Peyer's patch (tissue), 4 donors: ENCODE measurements at regions not wholly inside any gene's neighbourhood (a gene's known extent, or its start where the extent isn't known, plus 50 kb on each side); places are given as distances from the start of the nearest gene placed in this dataset.

Experiments used
- DNase-seq, 3 donors: peaks; one replicate each; pipeline ENCODE4 v3.0.0-alpha.2; 2017 to 2019
- H3K27ac ChIP-seq, 4 donors: fragments of 200-600 bp; sonication (generic); one replicate each; pipeline ENCODE4 v1.5.1; 2016 to 2019
- H3K27me3 ChIP-seq, 2 donors: fragments of 200-600 bp; sonication (generic); one replicate each; pipeline ENCODE4 v1.5.1; 2019
- H3K36me3 ChIP-seq, 3 donors: fragments of 200-600 bp; sonication (generic); one replicate each; pipeline ENCODE4 v1.5.1; 2016 to 2019
- H3K4me1 ChIP-seq, 4 donors: fragments of 200-600 bp; sonication (generic); one replicate each; pipeline ENCODE4 v1.5.1; 2016 to 2019
- H3K4me3 ChIP-seq, 4 donors: fragments of 200-600 bp; sonication (generic); 1 replicate in 3 of 4; 2 replicates in 1 of 4; pipeline ENCODE4 v1.5.1; 2016 to 2019; ENCODE audit warnings: mild to moderate bottlenecking in 1 of 4
- H3K9me3 ChIP-seq, 4 donors: fragments of 200-600 bp; sonication (generic); one replicate each; pipeline ENCODE4 v1.5.1; 2016 to 2019; ENCODE audit warnings: mild to moderate bottlenecking in 1 of 4
- CTCF ChIP-seq, 6 experiments: fragments of 450-650 bp in 4 of 6; fragments of 200-600 bp in 2 of 6; sonication (generic) in 1 of 6; IDR thresholded peaks; one replicate each; pipeline ENCODE4 v1.5.1; 2017 to 2019; ENCODE audit warnings: antibody characterized with exemption in 6 of 6, mild to moderate bottlenecking in 3 of 6, moderate library complexity in 1 of 6
- POLR2A ChIP-seq, 2 donors: fragments of 450-650 bp; IDR thresholded peaks; one replicate each; pipeline ENCODE4 v1.5.1; 2017; ENCODE audit warnings: antibody characterized with exemption in 2 of 2, mild to moderate bottlenecking in 2 of 2, moderate library complexity in 2 of 2

- TF ChIP-seq CTCF (IDR thresholded peaks at IDR 0.05) = no peak
- TF ChIP-seq POLR2A (IDR thresholded peaks at IDR 0.05) = no peak
- Histone ChIP-seq H3K9me3 (no peaks in the 10 kb centered on the region), H3K36me3 (no peaks in the 10 kb centered on the region), H3K27ac (no peak overlapping the region), H3K27me3 (no peaks in the 10 kb centered on the region), H3K4me3 (no peak overlapping the region), H3K4me1 (no peaks in the 10 kb centered on the region)
- DNase-seq = no peak
Observed at GRCh38 chr22:34798605-34799004, 267.4 kb upstream of the ISX start.

- no peaks in the 10 kb centered on the region for H3K27me3 ChIP-seq
- H3K4me3 ChIP-seq = no peak overlapping the region
- no peak for DNase-seq
- H3K27ac ChIP-seq = no peak overlapping the region
- H3K36me3 ChIP-seq = no peaks in the 10 kb centered on the region
- H3K4me1 ChIP-seq = no peaks in the 10 kb centered on the region
- TF ChIP-seq POLR2A (IDR thresholded peaks at IDR 0.05) = no peak
- TF ChIP-seq CTCF (IDR thresholded peaks at IDR 0.05) = no peak
- H3K9me3 ChIP-seq = no peaks in the 10 kb centered on the region
Observed at GRCh38 chr22:34800260-34800980, 265.5 kb upstream of the ISX start.

DNA sequence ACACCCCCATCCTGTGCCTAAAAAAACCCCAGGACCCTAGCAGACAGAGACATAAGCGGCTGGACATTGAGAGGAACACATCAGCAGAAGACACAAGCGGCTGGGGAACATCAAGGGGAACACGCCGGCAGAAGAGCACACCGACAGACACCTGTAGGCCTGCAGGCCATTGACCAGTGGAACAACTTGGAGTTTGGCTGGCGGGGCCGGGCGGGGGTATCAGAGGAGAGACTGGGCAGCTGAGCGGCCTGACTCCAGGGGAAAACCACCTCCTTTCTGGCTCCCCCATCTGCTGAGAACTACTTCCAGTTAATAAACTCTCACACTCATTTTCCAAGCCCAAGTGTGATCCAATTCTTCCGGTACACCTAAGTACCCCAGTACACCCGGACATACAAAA lies 264.7 kb upstream of the ISX start:
- DNase-seq = no peak
- Histone ChIP-seq H3K4me3 (no peak overlapping the region), H3K36me3 (no peaks in the 10 kb centered on the region), H3K27me3 (no peaks in the 10 kb centered on the region), H3K4me1 (no peaks in the 10 kb centered on the region), H3K27ac (no peak overlapping the region), H3K9me3 (no peaks in the 10 kb centered on the region)
- no peak for TF ChIP-seq POLR2A (IDR thresholded peaks at IDR 0.05)
- TF ChIP-seq CTCF (IDR thresholded peaks at IDR 0.05) = no peak

DNA sequence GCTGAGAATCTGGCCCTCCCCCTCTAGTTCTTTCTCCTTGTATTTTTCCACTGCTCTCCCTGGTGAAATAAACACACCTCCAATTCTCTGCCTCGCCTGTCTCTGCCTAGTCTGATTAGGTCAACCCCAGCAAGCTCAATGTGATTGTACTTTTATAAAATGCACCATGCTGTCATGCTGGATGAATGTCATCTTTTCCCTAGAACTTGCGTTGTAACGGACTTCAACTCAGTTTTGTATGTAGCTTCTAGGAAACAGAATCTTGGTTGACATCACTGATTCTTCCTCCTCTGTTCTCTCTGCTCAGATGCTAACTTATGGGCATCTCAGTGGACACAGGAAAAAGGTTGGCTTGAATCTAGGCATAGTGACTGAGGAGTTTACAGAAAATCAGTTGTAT lies 261.9 kb upstream of the ISX start:
- TF ChIP-seq CTCF (IDR thresholded peaks at IDR 0.05) = no peak
- no peak for TF ChIP-seq POLR2A (IDR thresholded peaks at IDR 0.05)
- Histone ChIP-seq H3K9me3 (no peaks in the 10 kb centered on the region), H3K4me3 (no peak overlapping the region), H3K27me3 (no peaks in the 10 kb centered on the region), H3K36me3 (no peaks in the 10 kb centered on the region), H3K4me1 (no peaks in the 10 kb centered on the region), H3K27ac (no peak overlapping the region)
- no peak for DNase-seq

DNA sequence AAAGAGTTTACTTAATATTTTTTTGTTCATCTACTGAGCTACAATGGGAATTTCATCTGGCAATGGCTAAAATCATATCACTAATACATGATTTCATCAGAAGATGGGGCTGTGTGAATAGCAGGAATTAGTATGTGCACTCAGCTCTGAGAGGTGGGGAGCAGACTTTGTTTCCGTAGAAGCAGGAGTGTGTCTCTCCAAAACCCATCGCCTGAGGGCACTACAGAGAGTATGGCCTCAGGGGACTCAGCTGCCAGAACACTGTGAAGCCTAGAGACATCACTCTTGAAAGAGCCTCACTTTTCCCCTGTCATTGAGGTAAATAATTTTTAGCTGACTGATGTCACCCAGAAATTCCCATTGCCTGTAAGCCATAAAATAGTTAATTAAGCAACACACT lies 261.4 kb upstream of the ISX start:
- Histone ChIP-seq H3K36me3 (no peaks in the 10 kb centered on the region), H3K27ac (no peak overlapping the region), H3K4me1 (no peaks in the 10 kb centered on the region), H3K27me3 (no peaks in the 10 kb centered on the region), H3K9me3 (no peaks in the 10 kb centered on the region), H3K4me3 (no peak overlapping the region)
- DNase-seq = no peak
- TF ChIP-seq CTCF (IDR thresholded peaks at IDR 0.05) (no peak), POLR2A (IDR thresholded peaks at IDR 0.05) (no peak)

GRCh38 chr22:34805771-34806170 lies 260.2 kb upstream of the ISX start:
- TF ChIP-seq POLR2A (IDR thresholded peaks at IDR 0.05) = no peak
- TF ChIP-seq CTCF (IDR thresholded peaks at IDR 0.05) = no peak
- Histone ChIP-seq H3K9me3 (no peaks in the 10 kb centered on the region), H3K27me3 (no peaks in the 10 kb centered on the region), H3K4me3 (no peak overlapping the region), H3K27ac (no peak overlapping the region), H3K36me3 (no peaks in the 10 kb centered on the region), H3K4me1 (no peaks in the 10 kb centered on the region)
- no peak for DNase-seq
